ENCODE measurements at regions not wholly inside any gene's neighbourhood (a gene's known extent, or its start where the extent isn't known, plus 50 kb on each side); places are given as distances from the start of the nearest gene placed in this dataset.
"Not testable (repeated sequence)": the region's sequence is repeated elsewhere in the genome, so short reads cannot be mapped to it uniquely, and the experiment has no call there.

DNA sequence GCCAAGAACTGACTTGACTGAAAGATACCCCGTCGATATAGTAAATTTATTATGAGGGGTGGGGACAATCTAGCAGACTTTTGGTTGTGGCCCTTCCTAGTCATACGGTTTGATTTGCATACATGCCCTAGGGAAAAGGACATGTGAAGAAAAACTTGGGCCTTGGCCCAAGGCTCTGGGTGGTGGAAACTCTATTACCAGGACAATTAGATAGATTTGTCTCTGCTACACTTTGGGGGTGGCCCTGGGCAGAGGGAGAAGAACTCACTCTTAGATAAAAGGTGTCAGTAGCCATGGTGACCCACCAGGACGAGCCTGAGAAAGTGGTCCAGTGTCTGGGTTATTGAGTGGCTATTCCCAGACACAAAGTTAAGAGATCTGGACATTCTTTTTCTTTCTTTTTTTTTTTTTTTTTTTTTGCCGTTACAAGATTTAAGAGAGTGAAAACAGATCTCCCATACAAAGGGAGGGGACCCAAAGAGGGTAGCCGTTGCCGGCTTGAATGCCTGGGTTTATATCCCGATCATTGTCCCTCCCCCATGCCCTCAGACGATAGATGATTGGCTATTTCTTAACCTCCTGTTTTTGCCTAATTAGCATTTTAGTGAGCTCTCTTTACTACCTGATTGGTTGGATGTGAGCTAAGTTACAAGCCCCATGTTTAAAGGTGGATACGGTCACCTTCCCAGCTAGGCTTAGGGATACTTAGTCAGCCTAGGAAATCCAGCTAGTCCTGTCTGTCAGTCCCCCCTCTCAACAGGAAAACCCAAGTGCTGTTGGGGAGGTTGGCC lies 96.4 kb upstream of the SMAD3 start:
- DNase-seq: no peak

DNA sequence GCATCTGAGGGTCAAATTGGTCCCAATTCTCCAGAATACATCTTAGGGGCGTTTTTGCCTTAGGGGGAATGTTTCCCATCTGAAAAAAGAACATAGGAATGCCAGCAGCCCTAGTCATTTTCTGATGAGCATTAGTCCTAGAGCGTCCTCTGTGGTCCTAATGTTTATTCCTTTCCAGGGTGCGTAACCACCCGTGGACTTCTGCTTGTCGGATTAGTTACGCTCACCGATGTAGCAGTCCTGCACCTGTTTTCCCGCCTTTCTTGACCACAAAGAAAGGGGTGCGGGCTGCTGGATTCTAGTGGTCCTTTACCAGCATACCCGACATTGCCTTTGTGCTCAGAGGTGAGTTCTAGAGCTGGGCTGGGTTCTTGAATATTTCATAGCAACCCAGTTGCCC lies 91.3 kb upstream of the SMAD3 start:
- not testable (repeated sequence) for DNase-seq

GRCh38 chr15:66976106-66976640 lies 89.2 kb upstream of the SMAD3 start:
- not testable (repeated sequence) for DNase-seq

DNA sequence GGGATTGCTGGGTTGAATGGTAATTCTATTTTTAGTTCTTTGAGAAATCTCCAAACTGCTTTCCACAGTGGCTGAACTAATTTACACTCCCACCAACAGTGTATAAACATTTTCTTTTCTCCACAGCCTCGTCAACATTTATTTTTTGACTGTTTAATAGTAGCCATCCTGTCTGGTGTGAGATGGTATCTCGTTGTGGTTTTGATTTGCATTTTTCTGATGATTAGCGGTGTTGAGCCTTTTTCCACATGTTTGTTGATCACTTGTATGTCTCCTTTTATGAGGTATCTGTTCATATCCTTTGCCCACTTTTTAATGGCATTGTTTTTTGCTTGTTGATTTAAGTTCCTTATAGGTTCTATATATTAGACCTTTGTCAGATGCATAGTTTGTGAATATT lies 85.1 kb upstream of the SMAD3 start:
- not testable (repeated sequence) for DNase-seq

GRCh38 chr15:66981771-66982170 lies 83.6 kb upstream of the SMAD3 start:
- DNase-seq: no peak

GRCh38 chr15:66982250-66982649 lies 83.2 kb upstream of the SMAD3 start:
- DNase-seq: no peak

GRCh38 chr15:66982816-66983215 lies 82.6 kb upstream of the SMAD3 start:
- DNase-seq: no peak

DNA sequence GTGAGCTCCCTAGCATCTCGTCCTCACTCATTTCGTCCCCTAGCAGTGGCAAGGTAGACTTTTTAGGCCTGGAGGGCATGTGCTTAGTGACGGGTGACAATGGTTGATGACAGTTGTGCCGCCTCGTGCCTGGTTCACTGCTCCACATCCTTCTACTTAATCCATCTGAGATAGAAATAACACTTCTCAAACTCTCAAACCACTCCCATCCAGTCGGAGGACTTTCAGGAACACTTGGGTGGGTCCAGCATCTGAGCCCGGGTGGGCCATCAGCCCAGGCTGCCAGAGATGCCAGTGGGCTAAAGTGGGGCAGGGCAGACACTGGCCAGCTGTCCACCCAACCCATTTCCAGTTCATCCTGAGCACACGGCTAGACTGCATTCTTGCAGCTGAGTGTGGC lies 79.7 kb upstream of the SMAD3 start:
- no peak for DNase-seq

GRCh38 chr15:66986951-66987350 lies 78.5 kb upstream of the SMAD3 start:
- DNase-seq: no peak

GRCh38 chr15:66993090-66993489 lies 72.3 kb upstream of the SMAD3 start:
- DNase-seq: no peak

- DNase-seq: no peak
Measured at GRCh38 chr15:66993874-66994696, 71.3 kb upstream of the SMAD3 start.

DNA sequence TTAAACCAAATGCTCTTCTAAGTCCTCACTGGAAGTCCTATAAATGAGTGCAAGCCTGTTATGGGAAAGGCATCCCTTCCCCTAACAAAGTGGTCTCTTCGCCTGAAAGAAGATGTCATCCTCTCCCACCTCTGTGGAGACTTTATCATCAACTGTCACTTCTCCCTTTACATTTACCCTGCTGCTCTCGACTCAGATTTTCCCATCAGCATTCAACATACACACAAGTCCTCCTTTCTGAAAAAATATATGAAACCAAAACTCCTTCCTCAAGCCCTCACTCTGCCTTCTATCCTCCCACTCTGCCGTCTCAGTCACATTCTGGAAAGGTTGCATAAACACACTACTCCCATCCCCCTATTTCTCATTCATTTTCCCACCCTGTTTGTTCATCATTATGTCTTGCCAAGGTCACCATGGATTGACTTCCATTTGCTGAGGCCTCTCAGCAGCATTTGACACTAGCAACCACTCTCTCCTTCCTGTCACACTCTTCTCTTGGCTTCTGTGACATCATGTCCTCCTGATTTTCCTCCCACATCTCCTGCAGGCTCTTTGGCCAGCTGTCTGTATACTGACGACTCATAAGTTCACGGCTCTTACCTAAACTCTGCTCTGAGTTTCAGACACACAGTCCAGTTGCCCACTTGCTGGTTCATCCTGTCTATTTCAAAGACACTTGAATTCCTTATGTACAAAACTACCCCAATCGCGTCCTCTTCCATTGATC lies 70.3 kb upstream of the SMAD3 start:
- no peak for DNase-seq

GRCh38 chr15:66996094-66996493 lies 69.3 kb upstream of the SMAD3 start:
- no peak for DNase-seq

GRCh38 chr15:66997212-66997611 lies 68.2 kb upstream of the SMAD3 start:
- no peak for DNase-seq

DNA sequence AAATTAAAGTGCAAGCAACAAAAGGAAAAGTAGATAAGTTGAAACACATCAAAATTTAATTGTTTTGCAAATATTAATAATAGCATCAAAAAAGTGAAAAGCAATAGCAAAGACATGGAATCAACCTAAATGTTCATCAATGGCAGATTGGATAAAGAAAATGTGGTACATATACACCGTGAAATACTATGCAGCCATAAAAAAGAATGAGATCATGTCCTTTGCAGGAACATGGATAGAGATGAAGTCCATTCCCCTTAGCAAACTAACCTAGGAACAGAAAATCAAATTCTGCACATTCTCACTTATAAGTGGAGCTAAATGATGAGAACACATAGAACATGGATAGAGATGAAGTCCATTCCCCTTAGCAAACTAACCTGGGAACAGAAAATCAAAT lies 67.2 kb upstream of the SMAD3 start:
- DNase-seq: not testable (repeated sequence)

GRCh38 chr15:66999046-66999968 lies 66.1 kb upstream of the SMAD3 start:
- DNase-seq: no peak

DNA sequence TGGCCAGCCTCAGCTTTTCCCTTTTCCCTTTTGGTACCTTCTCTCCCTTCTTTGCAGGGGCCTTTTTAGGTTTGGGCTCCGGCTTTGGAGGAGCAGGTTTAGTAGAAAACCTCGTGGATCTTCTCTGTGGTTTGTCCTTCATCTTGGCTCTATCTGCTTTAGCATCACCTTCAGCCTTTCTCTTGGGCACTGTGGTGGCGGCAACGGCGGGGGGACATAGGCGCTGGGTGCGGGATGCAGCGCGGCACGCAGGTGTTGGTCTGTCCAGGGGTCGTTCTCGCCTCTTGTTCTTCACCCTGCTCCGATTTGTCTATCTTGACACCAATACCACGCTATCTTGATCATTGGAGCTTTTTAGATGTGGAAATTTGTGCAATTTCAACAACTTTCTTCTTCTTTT lies 64.5 kb upstream of the SMAD3 start:
- DNase-seq: no peak

- DNase-seq: no peak
Measured at GRCh38 chr15:67002368-67002767, 63.0 kb upstream of the SMAD3 start.

DNA sequence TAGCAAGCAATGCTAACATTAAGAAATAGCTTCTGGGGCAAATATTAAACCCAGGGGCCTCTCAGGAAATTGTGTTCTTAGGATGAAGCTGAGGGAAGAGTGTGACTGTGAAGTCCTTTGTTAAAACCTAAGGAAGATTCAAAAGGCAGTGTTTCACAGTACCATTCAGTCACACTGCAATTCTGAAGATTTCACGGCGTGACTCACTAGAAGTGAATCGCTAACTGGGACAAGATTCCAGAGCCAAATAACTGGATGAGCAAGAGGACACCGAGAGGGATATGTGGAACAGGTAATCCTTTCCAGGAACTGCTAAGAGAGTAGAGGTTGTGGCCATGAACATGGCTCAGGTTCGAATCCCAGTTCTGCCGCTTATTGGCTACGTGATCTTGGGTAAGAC lies 61.8 kb upstream of the SMAD3 start:
- no peak for DNase-seq

- DNase-seq: no peak
Measured at GRCh38 chr15:67004142-67004541, 61.3 kb upstream of the SMAD3 start.

DNA sequence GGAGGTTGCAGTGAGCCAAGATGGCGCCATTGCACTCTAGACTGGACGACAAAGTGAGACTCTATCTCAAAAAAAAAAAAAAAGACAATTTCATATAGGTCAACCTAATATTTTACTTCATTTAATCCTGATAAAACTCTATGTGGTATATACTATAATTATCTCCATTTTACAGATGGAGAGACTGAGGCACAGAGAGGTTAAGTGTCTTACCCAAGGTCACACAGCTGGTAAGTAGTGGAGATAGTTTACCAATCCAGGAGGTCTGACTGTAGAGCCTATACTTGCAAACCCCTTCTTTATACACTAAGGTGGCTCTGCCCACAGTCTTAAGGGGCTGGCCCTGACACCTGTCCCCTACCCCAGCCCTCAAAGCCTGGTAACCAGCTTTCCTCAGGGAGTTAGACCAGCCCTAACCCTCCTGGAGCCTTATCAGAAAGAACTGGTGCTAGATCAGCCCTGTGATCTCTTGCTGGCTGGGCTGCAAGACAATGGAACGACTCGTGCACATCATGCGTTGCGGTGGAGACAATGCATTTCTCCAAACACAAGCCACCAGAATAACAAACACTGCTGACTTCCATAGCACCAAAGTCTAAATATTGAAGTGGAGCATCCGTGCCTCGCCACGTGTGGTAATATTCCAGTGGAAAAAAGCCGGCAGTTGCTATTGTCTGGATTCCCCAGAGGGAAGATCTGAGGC lies 60.0 kb upstream of the SMAD3 start:
- DNase-seq: no peak

All from CD4-positive, alpha-beta T cell treated with Interleukin-4 for 4 hours (primary cell).